ENCODE measurements at regions not wholly inside any gene's neighbourhood (a gene's known extent, or its start where the extent isn't known, plus 50 kb on each side); places are given as distances from the start of the nearest gene placed in this dataset.

- Histone ChIP-seq H4K12ac (ENCODE audit: low read depth, low read length) (no peak overlapping the region), H3K36me3 (ENCODE audit: control insufficient read depth in 1 of 2, insufficient read depth in 2 of 2, low read length in 2 of 2) (no peaks in the 10 kb centered on the region), H3K4me2 (ENCODE audit: low read length) (no peak overlapping the region)
Observed at GRCh38 chr21:17709266-17709611, 96.5 kb upstream of the BTG3 start.

GRCh38 chr21:17708522-17709265 lies 96.0 kb upstream of the BTG3 start:
- H3K9ac ChIP-seq (ENCODE audit: low read length) = no peak overlapping the region
- H3K4ac ChIP-seq (ENCODE audit: low read depth, low read length) = no peak overlapping the region
- H3K36me3 ChIP-seq (ENCODE audit: control insufficient read depth in 1 of 2, insufficient read depth in 2 of 2, low read length in 2 of 2) = no peaks in the 10 kb centered on the region
- DNase-seq = peak in 1 of 2 donors; percentile 29
- no peak overlapping the region for H2AK5ac ChIP-seq (ENCODE audit: low read length)
- H4K12ac ChIP-seq (ENCODE audit: low read depth, low read length) = no peak overlapping the region
- H3K18ac ChIP-seq (ENCODE audit: low read length) = no peak overlapping the region
- no peak overlapping the region for H4K8ac ChIP-seq (ENCODE audit: low read depth, low read length)
- H3K4me2 ChIP-seq (ENCODE audit: low read length) = no peak overlapping the region
- peak overlapping the region; percentile 28 for H4K91ac ChIP-seq (ENCODE audit: low read depth, low read length)
- WGBS (ENCODE audit: extremely low coverage, insufficient coverage, insufficient read length) = 100% methylated on average over 1 of the region's 5 CpGs
- no peaks in the 10 kb centered on the region for H3K79me1 ChIP-seq (ENCODE audit: low read length)
- H3K4me1 ChIP-seq (ENCODE audit: control insufficient read depth in 1 of 2, insufficient read depth in 2 of 2, low read length in 2 of 2) = no peaks in the 10 kb centered on the region
- no peak overlapping the region for H3K4me3 ChIP-seq (ENCODE audit: low read depth, low read length)
- H3K9me3 ChIP-seq (ENCODE audit: insufficient read depth, low read depth, low read length) = peaks cover 2% of the 10 kb centered on the region
- no peaks in the 10 kb centered on the region for H3K79me2 ChIP-seq (ENCODE audit: control insufficient read depth, insufficient read depth, low read length, poor library complexity)
- no peak overlapping the region for H3K23ac ChIP-seq (ENCODE audit: low read length)
- H2BK12ac ChIP-seq (ENCODE audit: low read length) = no peak overlapping the region
- H2BK120ac ChIP-seq (ENCODE audit: insufficient read depth, low read length, poor library complexity) = no peak overlapping the region
- H3K27ac ChIP-seq (ENCODE audit: low read depth, low read length) = no peak overlapping the region
- H2AFZ ChIP-seq (ENCODE audit: insufficient read depth, low read length, poor library complexity) = no peak overlapping the region
- H2BK5ac ChIP-seq (ENCODE audit: low read depth, low read length, poor library complexity) = no peak overlapping the region
- H3K14ac ChIP-seq (ENCODE audit: low read length) = no peak overlapping the region
- no peaks in the 10 kb centered on the region for H3K27me3 ChIP-seq (ENCODE audit: insufficient read depth, low read length)

More at GRCh38 chr21:17709266-17709611, 96.5 kb upstream of the BTG3 start:
- no peak overlapping the region for H4K91ac ChIP-seq (ENCODE audit: low read depth, low read length)
- H3K18ac ChIP-seq (ENCODE audit: low read length) = no peak overlapping the region
- H4K8ac ChIP-seq (ENCODE audit: low read depth, low read length) = no peak overlapping the region
- no peak for DNase-seq
- no peak overlapping the region for H2AFZ ChIP-seq (ENCODE audit: insufficient read depth, low read length, poor library complexity)
- no peak overlapping the region for H3K23ac ChIP-seq (ENCODE audit: low read length)
- H3K9ac ChIP-seq (ENCODE audit: low read length) = no peak overlapping the region
- H3K27me3 ChIP-seq (ENCODE audit: insufficient read depth, low read length) = no peaks in the 10 kb centered on the region
- H3K79me2 ChIP-seq (ENCODE audit: control insufficient read depth, insufficient read depth, low read length, poor library complexity) = no peaks in the 10 kb centered on the region
- no peak overlapping the region for H2BK12ac ChIP-seq (ENCODE audit: low read length)
- no peak overlapping the region for H2BK5ac ChIP-seq (ENCODE audit: low read depth, low read length, poor library complexity)
- no peak overlapping the region for H2AK5ac ChIP-seq (ENCODE audit: low read length)
- H3K9me3 ChIP-seq (ENCODE audit: insufficient read depth, low read depth, low read length) = peaks cover 2% of the 10 kb centered on the region
- H3K4me3 ChIP-seq (ENCODE audit: low read depth, low read length) = no peak overlapping the region
- no peak overlapping the region for H3K27ac ChIP-seq (ENCODE audit: low read depth, low read length)
- H3K4ac ChIP-seq (ENCODE audit: low read depth, low read length) = no peak overlapping the region
- no peaks in the 10 kb centered on the region for H3K4me1 ChIP-seq (ENCODE audit: control insufficient read depth in 1 of 2, insufficient read depth in 2 of 2, low read length in 2 of 2)
- no peaks in the 10 kb centered on the region for H3K79me1 ChIP-seq (ENCODE audit: low read length)
- H3K14ac ChIP-seq (ENCODE audit: low read length) = no peak overlapping the region
- H2BK120ac ChIP-seq (ENCODE audit: insufficient read depth, low read length, poor library complexity) = no peak overlapping the region

- Histone ChIP-seq H2AK5ac (ENCODE audit: low read length) (no peak overlapping the region), H3K4ac (ENCODE audit: low read depth, low read length) (no peak overlapping the region)
- WGBS (ENCODE audit: extremely low coverage, insufficient coverage, insufficient read length) = no CpG with 5 or more reads among the region's 6 CpGs
Observed at GRCh38 chr21:17699524-17700189, 87.0 kb upstream of the BTG3 start.

GRCh38 chr21:17697473-17697872 lies 84.8 kb upstream of the BTG3 start:
- Histone ChIP-seq H3K18ac (ENCODE audit: low read length) (no peak overlapping the region), H3K4me2 (ENCODE audit: low read length) (no peak overlapping the region), H3K4me1 (ENCODE audit: control insufficient read depth in 1 of 2, insufficient read depth in 2 of 2, low read length in 2 of 2) (peaks cover 2 to 3% of the 10 kb centered on the region in 2 experiments), H2BK120ac (ENCODE audit: insufficient read depth, low read length, poor library complexity) (no peak overlapping the region), H2AK5ac (ENCODE audit: low read length) (no peak overlapping the region), H3K27ac (ENCODE audit: low read depth, low read length) (no peak overlapping the region), H3K9ac (ENCODE audit: low read length) (no peak overlapping the region), H3K23ac (ENCODE audit: low read length) (no peak overlapping the region), H3K36me3 (ENCODE audit: control insufficient read depth in 1 of 2, insufficient read depth in 2 of 2, low read length in 2 of 2) (no peaks in the 10 kb centered on the region), H2BK5ac (ENCODE audit: low read depth, low read length, poor library complexity) (no peak overlapping the region), H3K79me1 (ENCODE audit: low read length) (no peaks in the 10 kb centered on the region), H3K9me3 (ENCODE audit: insufficient read depth, low read depth, low read length) (peaks cover 2% of the 10 kb centered on the region), H4K91ac (ENCODE audit: low read depth, low read length) (no peak overlapping the region), H3K4ac (ENCODE audit: low read depth, low read length) (no peak overlapping the region), H2BK12ac (ENCODE audit: low read length) (no peak overlapping the region), H4K12ac (ENCODE audit: low read depth, low read length) (no peak overlapping the region), H2AFZ (ENCODE audit: insufficient read depth, low read length, poor library complexity) (no peak overlapping the region), H3K4me3 (ENCODE audit: low read depth, low read length) (no peak overlapping the region), H4K8ac (ENCODE audit: low read depth, low read length) (no peak overlapping the region), H3K79me2 (ENCODE audit: control insufficient read depth, insufficient read depth, low read length, poor library complexity) (no peaks in the 10 kb centered on the region), H3K14ac (ENCODE audit: low read length) (no peak overlapping the region), H3K27me3 (ENCODE audit: insufficient read depth, low read length) (no peaks in the 10 kb centered on the region)
- no peak for DNase-seq

More at GRCh38 chr21:17699524-17700189, 87.0 kb upstream of the BTG3 start:
- Histone ChIP-seq H3K23ac (ENCODE audit: low read length) (no peak overlapping the region), H2AFZ (ENCODE audit: insufficient read depth, low read length, poor library complexity) (no peak overlapping the region), H3K18ac (ENCODE audit: low read length) (no peak overlapping the region), H3K27me3 (ENCODE audit: insufficient read depth, low read length) (no peaks in the 10 kb centered on the region), H2BK5ac (ENCODE audit: low read depth, low read length, poor library complexity) (no peak overlapping the region), H3K4me3 (ENCODE audit: low read depth, low read length) (no peak overlapping the region), H3K79me1 (ENCODE audit: low read length) (no peaks in the 10 kb centered on the region), H3K9ac (ENCODE audit: low read length) (no peak overlapping the region), H4K91ac (ENCODE audit: low read depth, low read length) (no peak overlapping the region), H4K12ac (ENCODE audit: low read depth, low read length) (no peak overlapping the region), H2BK12ac (ENCODE audit: low read length) (no peak overlapping the region), H3K4me2 (ENCODE audit: low read length) (no peak overlapping the region), H3K4me1 (ENCODE audit: control insufficient read depth in 1 of 2, insufficient read depth in 2 of 2, low read length in 2 of 2) (no peaks in the 10 kb centered on the region), H3K79me2 (ENCODE audit: control insufficient read depth, insufficient read depth, low read length, poor library complexity) (no peaks in the 10 kb centered on the region), H4K8ac (ENCODE audit: low read depth, low read length) (no peak overlapping the region), H2BK120ac (ENCODE audit: insufficient read depth, low read length, poor library complexity) (no peak overlapping the region), H3K27ac (ENCODE audit: low read depth, low read length) (no peak overlapping the region), H3K36me3 (ENCODE audit: control insufficient read depth in 1 of 2, insufficient read depth in 2 of 2, low read length in 2 of 2) (no peaks in the 10 kb centered on the region), H3K14ac (ENCODE audit: low read length) (no peak overlapping the region), H3K9me3 (ENCODE audit: insufficient read depth, low read depth, low read length) (no peaks in the 10 kb centered on the region)
- no peak for DNase-seq
